ENCODE measurements at regions not wholly inside any gene's neighbourhood (a gene's known extent, or its start where the extent isn't known, plus 50 kb on each side); places are given as distances from the start of the nearest gene placed in this dataset.

DNA sequence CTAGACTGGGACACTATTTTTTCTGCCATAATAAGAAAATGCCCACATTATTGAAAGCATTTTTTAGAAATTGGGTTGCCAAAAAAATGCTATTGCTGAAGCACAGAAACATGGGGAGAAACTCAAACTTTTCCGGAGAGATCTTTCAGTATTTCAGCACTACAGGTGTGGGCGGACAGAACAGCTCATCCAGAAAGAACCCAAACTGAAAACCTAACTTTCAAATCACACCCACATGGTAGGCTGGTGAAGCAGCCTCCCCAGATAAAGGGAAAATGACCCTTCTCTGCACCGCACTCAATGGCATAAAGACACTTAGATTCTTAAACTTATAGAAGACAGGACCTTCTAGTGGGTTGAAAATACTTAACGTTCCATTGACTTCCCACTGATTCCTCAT lies 62.3 kb upstream of the TMPO start:
- no peak for TF ChIP-seq CTCF (IDR thresholded peaks at IDR 0.05; ENCODE audit: low read depth, low read length)
- Histone ChIP-seq H3K36me3 (no peaks in the 10 kb centered on the region), H3K27me3 (ENCODE audit: insufficient read depth, low read depth, severe bottlenecking) (no peaks in the 10 kb centered on the region), H3K4me3 (ENCODE audit: low read depth, low read length) (no peak overlapping the region), H3K9me3 (ENCODE audit: severe bottlenecking) (no peaks in the 10 kb centered on the region), H3K27ac (no peak overlapping the region)
- no peak for DNase-seq

- no peaks in the 10 kb centered on the region for H3K36me3 ChIP-seq
- no peaks in the 10 kb centered on the region for H3K27me3 ChIP-seq (ENCODE audit: insufficient read depth, low read depth, severe bottlenecking)
- no peak overlapping the region for H3K4me3 ChIP-seq (ENCODE audit: low read depth, low read length)
- no peak overlapping the region for H3K27ac ChIP-seq
- TF ChIP-seq CTCF (IDR thresholded peaks at IDR 0.05; ENCODE audit: low read depth, low read length), result no peak
- H3K9me3 ChIP-seq (ENCODE audit: severe bottlenecking), result no peaks in the 10 kb centered on the region
- no peak for DNase-seq
Observed at GRCh38 chr12:98453492-98453891, 61.9 kb upstream of the TMPO start.

DNA sequence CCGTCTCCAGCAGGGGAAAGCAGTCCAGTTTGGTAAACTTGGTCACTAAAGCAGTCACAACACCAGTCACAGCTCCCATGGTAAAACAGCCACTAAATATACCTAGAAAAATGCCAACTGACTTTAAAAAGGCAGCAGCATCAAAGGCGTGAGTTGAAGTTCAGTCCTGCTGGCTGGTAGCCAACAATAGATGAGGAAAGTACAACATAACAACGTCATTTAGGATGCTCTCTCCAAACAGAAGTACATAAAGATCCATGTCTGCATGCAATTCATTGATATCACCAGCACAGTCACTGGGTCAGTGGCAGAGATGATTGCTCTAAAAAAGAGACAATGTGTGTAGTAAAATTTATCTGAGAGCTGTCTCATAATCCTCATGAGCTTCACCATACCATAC lies 59.3 kb upstream of the TMPO start:
- Histone ChIP-seq H3K4me3 (ENCODE audit: low read depth, low read length) (no peak overlapping the region), H3K27ac (no peak overlapping the region), H3K27me3 (ENCODE audit: insufficient read depth, low read depth, severe bottlenecking) (no peaks in the 10 kb centered on the region), H3K9me3 (ENCODE audit: severe bottlenecking) (no peaks in the 10 kb centered on the region), H3K36me3 (no peaks in the 10 kb centered on the region)
- DNase-seq, result no peak
- no peak for TF ChIP-seq CTCF (IDR thresholded peaks at IDR 0.05; ENCODE audit: low read depth, low read length)

GRCh38 chr12:98456576-98457573 lies 58.5 kb upstream of the TMPO start:
- Histone ChIP-seq H3K9me3 (ENCODE audit: severe bottlenecking) (no peaks in the 10 kb centered on the region), H3K36me3 (no peaks in the 10 kb centered on the region), H3K27ac (no peak overlapping the region), H3K4me3 (ENCODE audit: low read depth, low read length) (peak overlapping the region; percentile 33), H3K27me3 (ENCODE audit: insufficient read depth, low read depth, severe bottlenecking) (no peaks in the 10 kb centered on the region)
- DNase-seq, result peak; percentile 44
- TF ChIP-seq CTCF (IDR thresholded peaks at IDR 0.05; ENCODE audit: low read depth, low read length), result no peak

- no peak for TF ChIP-seq CTCF (IDR thresholded peaks at IDR 0.05; ENCODE audit: low read depth, low read length)
Observed at GRCh38 chr12:98464190-98464589, 51.2 kb upstream of the TMPO start.

More at GRCh38 chr12:98464190-98464589, 51.2 kb upstream of the TMPO start:
- Histone ChIP-seq H3K4me3 (ENCODE audit: low read depth, low read length) (no peak overlapping the region), H3K36me3 (no peaks in the 10 kb centered on the region), H3K9me3 (ENCODE audit: severe bottlenecking) (no peaks in the 10 kb centered on the region), H3K27me3 (ENCODE audit: insufficient read depth, low read depth, severe bottlenecking) (no peaks in the 10 kb centered on the region), H3K27ac (no peak overlapping the region)
- DNase-seq, result no peak

Measured in WERI-Rb-1 (cell line).